K562 (cell line): ENCODE measurements at regions not wholly inside any gene's neighbourhood (a gene's known extent, or its start where the extent isn't known, plus 50 kb on each side); places are given as distances from the start of the nearest gene placed in this dataset.

Source experiments
- ATAC-seq: fragments of 200-7000 bp; cut with Tn5 transposase; 3 replicates; pipeline ENCODE4 v1.9.1; 2020; ENCODE audit warnings: moderate library complexity
- BruUV-seq: library from RNA; stranded (reverse); fragments of 400-500 nt; replicated peaks from 2 replicates; lab custom pipeline; 2021; lab: Mats Ljungman, UMichigan
- CTCF ChIA-PET: fragments of 300-600 bp; formaldehyde crosslinking; extraction: SDS; loops from one replicate; lab custom pipeline; 2021; ENCODE audit warnings: low intra/inter-chr PET ratio; lab: Yijun Ruan, JAX
- POLR2A ChIA-PET: fragments of 300-600, 350-650 bp; sonication (Branson Sonifier 250); formaldehyde crosslinking; extraction: SDS; loops from one replicate; lab custom pipeline; 2021; ENCODE audit warnings: antibody characterized with exemption, inconsistent platforms; lab: Yijun Ruan, JAX
- DNase-seq, 4 experiments: peaks; one replicate each; pipeline versions ENCODE4 v3.0.0 to v3.0.0-alpha.2; 2011 to 2018; ENCODE audit warnings: low spot score in 3 of 4, mixed read lengths in 3 of 4; ENCODE audit errors: extremely low read depth in 1 of 4
- FAIRE-seq: peaks from 2 replicates; lab custom pipeline; 2011; peaks lifted over from hg19 to GRCh38; lab: Jason Lieb, UNC
- H2AFZ ChIP-seq: 2 replicates; pipeline ENCODE4 v1.6.0; 2011; ENCODE audit warnings: low read depth, low read length, control low read depth, inconsistent platforms
- H3K27ac ChIP-seq: fragments of 200-600 bp; 3 replicates; pipeline ENCODE4 v1.8.0; 2011; ENCODE audit warnings: low read depth, mild to moderate bottlenecking, control low read depth, inconsistent platforms, low read length, moderate library complexity, mixed read lengths; ENCODE audit errors: extremely low read depth
- H3K27me3 ChIP-seq, 2 experiments: fragments of 300-600 bp in 1 of 2; 2 replicates in 1 of 2; 3 replicates in 1 of 2; pipeline versions ENCODE4 v1.6.0 to v1.8.0; 2011; ENCODE audit warnings: inconsistent platforms in 2 of 2, low read length in 2 of 2, mild to moderate bottlenecking in 1 of 2, mixed read lengths in 1 of 2, moderate library complexity in 1 of 2; ENCODE audit not compliant: control insufficient read depth in 2 of 2, insufficient read depth in 2 of 2
- H3K36me3 ChIP-seq: fragments of 300-600 bp; 3 replicates; pipeline ENCODE4 v1.8.0; 2011; ENCODE audit warnings: mild to moderate bottlenecking, low read length, inconsistent platforms; ENCODE audit not compliant: control insufficient read depth, insufficient read depth
- H3K4me1 ChIP-seq, 2 experiments: fragments of 200-600 bp in 1 of 2; replicated peaks in 1 of 2; 2 replicates in 1 of 2; 3 replicates in 1 of 2; pipeline versions ENCODE4 v1.5.1 to v1.8.0; 2011; ENCODE audit warnings: inconsistent platforms in 2 of 2, low read length in 2 of 2, mild to moderate bottlenecking in 1 of 2, mixed read lengths in 1 of 2, moderate library complexity in 1 of 2; ENCODE audit not compliant: control insufficient read depth in 2 of 2, insufficient read depth in 2 of 2
- H3K4me2 ChIP-seq: 2 replicates; pipeline ENCODE4 v1.6.1; 2011; ENCODE audit warnings: low read length, control low read depth, inconsistent platforms, mixed read lengths; ENCODE audit not compliant: insufficient read depth
- H3K4me3 ChIP-seq: fragments of 200-600 bp; sonication (generic), shearing (Covaris generic); 2 replicates; pipeline ENCODE4 v1.5.1; 2016; ENCODE audit warnings: control low read depth, inconsistent platforms
- H3K79me2 ChIP-seq: fragments of 200-600 bp; 3 replicates; pipeline ENCODE4 v1.8.0; 2011; ENCODE audit warnings: low read length, inconsistent platforms; ENCODE audit not compliant: control insufficient read depth, insufficient read depth
- H3K9ac ChIP-seq, 2 experiments: 2 replicates each; pipeline versions ENCODE4 v1.6.0 to v1.6.1; 2011; ENCODE audit warnings: low read depth in 2 of 2, low read length in 2 of 2, control low read depth in 1 of 2, inconsistent platforms in 1 of 2, mild to moderate bottlenecking in 1 of 2, mixed read lengths in 1 of 2; ENCODE audit not compliant: insufficient read depth in 1 of 2
- H3K9me1 ChIP-seq: one replicate; pipeline ENCODE4 v1.6.0; 2011; ENCODE audit warnings: inconsistent platforms, mild to moderate bottlenecking, low read length, moderate library complexity; ENCODE audit not compliant: control insufficient read depth, insufficient read depth
- H3K9me3 ChIP-seq: replicated peaks from 2 replicates; pipeline ENCODE4 v1.5.1; 2011; ENCODE audit warnings: low read depth, low read length, inconsistent platforms; ENCODE audit not compliant: control insufficient read depth, insufficient read depth
- H4K20me1 ChIP-seq: replicated peaks from 2 replicates; pipeline ENCODE4 v1.6.1; 2011; ENCODE audit warnings: low read length, inconsistent platforms, mixed read lengths; ENCODE audit not compliant: control insufficient read depth, insufficient read depth
- CHD1 ChIP-seq: fragments of 200-600 bp; sonication (generic); IDR thresholded peaks from one replicate; pipeline ENCODE4 v1.6.1; 2012; ENCODE audit warnings: mild to moderate bottlenecking, moderate library complexity, low read length, inconsistent platforms
- KDM1A ChIP-seq, 2 experiments: fragments of 450-650 bp; IDR thresholded peaks; 2 replicates each; pipeline ENCODE4 v1.6.1; 2016; ENCODE audit warnings: mild to moderate bottlenecking in 2 of 2
- KDM5B ChIP-seq: fragments of 200-600 bp; sonication (generic); IDR thresholded peaks from 2 replicates; pipeline ENCODE4 v1.6.1; 2012; ENCODE audit warnings: low read depth, mild to moderate bottlenecking, moderate library complexity, low read length, control low read depth, inconsistent platforms; ENCODE audit not compliant: insufficient replicate concordance
- PTTG1 ChIP-seq: fragments of 450-650 bp; IDR thresholded peaks from 2 replicates; pipeline ENCODE4 v1.6.1; 2016; ENCODE audit warnings: low read depth, mild to moderate bottlenecking, missing genetic modification characterization, missing compliant biosample characterization
- RREB1 ChIP-seq: fragments of 250-450 bp; sonication (Bioruptor Pico); IDR thresholded peaks from 2 replicates; pipeline ENCODE4 v1.4.0; 2020
- TCF7 ChIP-seq: sonication (generic); IDR thresholded peaks from 2 replicates; pipeline ENCODE4 v1.6.1; 2016; ENCODE audit warnings: antibody characterized with exemption, borderline replicate concordance
- TRIM24 ChIP-seq, 2 experiments: fragments of 450-650 bp; IDR thresholded peaks; 2 replicates each; pipeline ENCODE4 v1.6.1; 2016
- TSHZ1 ChIP-seq: fragments of 250-450 bp; sonication (Bioruptor Pico); IDR thresholded peaks from 2 replicates; pipeline ENCODE4 v1.4.0; 2020; ENCODE audit warnings: mild to moderate bottlenecking, moderate library complexity
- XRCC3 ChIP-seq: fragments of 450-650 bp; IDR thresholded peaks from 2 replicates; pipeline ENCODE4 v1.6.1; 2017; ENCODE audit warnings: mild to moderate bottlenecking, moderate library complexity
- ZNF584 ChIP-seq: fragments of 200-800 bp; sonication (Bioruptor generic); IDR thresholded peaks from 2 replicates; pipeline ENCODE4 v1.6.1; 2016; ENCODE audit warnings: low read depth, mild to moderate bottlenecking, missing genetic modification characterization, missing compliant biosample characterization
- ZNF695 ChIP-seq: fragments of 450-650 bp; formaldehyde crosslinking; IDR thresholded peaks from 2 replicates; pipeline ENCODE4 v1.4.0; 2020; ENCODE audit warnings: mild to moderate bottlenecking, moderate library complexity
- in situ Hi-C: fragments of 300-500 bp; cut with MboI; formaldehyde crosslinking; loops from 4 replicates; pipeline ENCODE4 v1.15.0; 2018; ENCODE audit warnings: inconsistent platforms, mixed read lengths
- intact Hi-C: fragments of 100-400 bp; cut with micrococcal nuclease; formaldehyde crosslinking; loops from 2 replicates; pipeline ENCODE4 v1.14.2; 2022

DNA sequence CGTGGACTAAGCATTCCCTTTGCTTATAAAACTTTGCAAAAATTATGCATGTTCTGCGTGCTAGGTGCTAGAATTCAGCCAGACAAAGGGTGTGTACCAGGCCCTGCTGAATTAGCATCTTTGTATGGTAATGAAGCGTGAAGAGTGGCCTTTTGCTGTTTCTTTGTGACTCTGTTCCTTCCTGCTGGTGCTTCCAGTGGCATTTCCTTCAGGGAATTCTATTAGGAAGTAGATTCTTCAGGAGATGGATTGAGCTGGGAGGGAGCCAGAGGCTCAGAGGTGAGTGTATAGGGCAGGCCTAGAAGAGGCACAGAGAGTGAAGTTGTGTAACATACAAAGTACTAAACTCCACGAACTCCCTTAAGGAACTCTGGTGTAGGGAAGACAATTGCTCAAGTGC is 73.9 kb upstream of the ASIC2 start (continued):
- TF ChIP-seq TSHZ1 (CRISPR knock-in tag) (no peak), TCF7 (no peak)

GRCh38 chr17:33369149-33369548 is 76.1 kb upstream of the ASIC2 start:
- Histone ChIP-seq H3K9ac (no peak overlapping the region), H4K20me1 (no peaks in the 10 kb centered on the region; the same call in 1 of the 2 replicates), H3K36me3 (no peaks in the 10 kb centered on the region), H3K4me2 (no peak overlapping the region), H3K4me3 (no peak overlapping the region), H3K9me1 (no peaks in the 10 kb centered on the region), H3K79me2 (no peaks in the 10 kb centered on the region), H3K9me3 (no peaks in the 10 kb centered on the region), H3K27me3 (no peaks in the 10 kb centered on the region; a peak in 1 of 5 replicates), H3K4me1 (no peaks in the 10 kb centered on the region), H2AFZ (no peak overlapping the region), H3K27ac (no peak overlapping the region)
- DNase-seq (no peak), ATAC-seq (no peak), FAIRE-seq (no peak)
- BruUV-seq: no TSS peak
- ChIA-PET POLR2A (no interaction called here), CTCF (no interaction called here)
- in situ Hi-C loops: no loop called here
- intact Hi-C loops: no loop called here
- TF ChIP-seq KDM1A (IDR thresholded peaks at IDR 0.05): no peak
- TF ChIP-seq XRCC3: no peak
- TF ChIP-seq KDM5B: no peak
- TF ChIP-seq ZNF695 (CRISPR knock-in tag): no peak
- no peak for TF ChIP-seq TRIM24 (IDR thresholded peaks at IDR 0.05)
- no peak for TF ChIP-seq ZNF584 (CRISPR knock-in tag)
- TF ChIP-seq PTTG1: no peak
- no peak for TF ChIP-seq RREB1 (CRISPR knock-in tag)
- TF ChIP-seq CHD1: no peak
